Psoas muscle (tissue), 7 donors: ENCODE measurements at regions not wholly inside any gene's neighbourhood (a gene's known extent, or its start where the extent isn't known, plus 50 kb on each side); places are given as distances from the start of the nearest gene placed in this dataset.

Experiments used
- ATAC-seq, 4 donors: fragments of 200-7000 bp; cut with Tn5 transposase; one replicate each; pipeline ENCODE4 v1.9.1; 2020; ENCODE audit warnings: moderate library complexity in 3 of 4, mild to moderate bottlenecking in 2 of 4
- DNase-seq, 2 donors: peaks; one replicate each; pipeline ENCODE4 v3.0.0-alpha.2; 2020
- H3K27ac ChIP-seq: fragments of 200-600 bp; one replicate; pipeline ENCODE4 v1.8.0; 2022
- H3K27me3 ChIP-seq, 3 donors: fragments of 200-600 bp in 1 of 3; one replicate each; pipeline versions ENCODE4 v1.6.1 to v1.8.0; 2013 to 2022; ENCODE audit warnings: low read length in 2 of 3, mild to moderate bottlenecking in 2 of 3, moderate library complexity in 1 of 3; ENCODE audit not compliant: insufficient read depth in 3 of 3
- H3K36me3 ChIP-seq, 2 donors: fragments of 200-600 bp in 1 of 2; one replicate each; pipeline versions ENCODE4 v1.6.1 to v1.8.0; 2013 to 2022; ENCODE audit warnings: low read depth in 1 of 2, mild to moderate bottlenecking in 1 of 2, moderate library complexity in 1 of 2; ENCODE audit not compliant: insufficient read depth in 1 of 2
- H3K4me1 ChIP-seq: fragments of 200-600 bp; one replicate; pipeline ENCODE4 v1.8.0; 2022
- H3K4me3 ChIP-seq: fragments of 200-600 bp; one replicate; pipeline ENCODE4 v1.8.0; 2022; ENCODE audit warnings: mild to moderate bottlenecking
- H3K9me3 ChIP-seq: fragments of 200-600 bp; one replicate; pipeline ENCODE4 v1.8.0; 2022
- CTCF ChIP-seq: fragments of 200-600 bp; IDR thresholded peaks from one replicate; pipeline ENCODE4 v1.8.0; 2022; ENCODE audit warnings: antibody characterized with exemption
- WGBS, 3 donors: extraction: QIAGEN DNeasy Blood & Tissue Kit; methylation state at CpG; one replicate each; pipeline versions ENCODE4 v1.1.6 to v1.1.7; 2013; 5-methylcytosine and 5-hydroxymethylcytosine counted together
- intact Hi-C, 2 donors: fragments of 100-400 bp; cut with DNase I; formaldehyde crosslinking; loops; one replicate each; pipeline versions ENCODE4 v1.11.0 to v1.14.2; 2022
- donor health status: healthy with polysubstance abuse.
- donor health status: DM: no; HTN: no; CAD: no; lungs with moderate emphysema.
- donor health status: Bipolar disorder and iron deficiency.
- donor health status: healthy.
- donor health status: DM: yes; HTN: yes; CAD: no.
- donor health status: DM: no; HTN: no; CAD: no.
- donor health status: DM: yes; HTN: yes; CAD: no.

GRCh38 chr7:81648716-81649115 is 121.1 kb downstream of the HGF start:
- WGBS, 3 donors: 21 to 41% (median 31%) methylated on average over 1 of the region's 1 CpG
- Histone ChIP-seq H3K36me3 (no peaks in the 10 kb centered on the region), H3K9me3 (peaks cover 4% of the 10 kb centered on the region), H3K4me1 (no peaks in the 10 kb centered on the region), H3K27me3 (no peaks in the 10 kb centered on the region), H3K4me3 (no peak overlapping the region), H3K27ac (no peak overlapping the region)
- intact Hi-C loops: no loop called here
- ATAC-seq (no peak), DNase-seq (no peak)
- TF ChIP-seq CTCF: no peak

GRCh38 chr7:81645435-81645834 is 124.4 kb downstream of the HGF start:
- intact Hi-C loops: no loop called here
- Histone ChIP-seq H3K36me3 (no peaks in the 10 kb centered on the region), H3K27me3 (no peaks in the 10 kb centered on the region), H3K4me1 (no peaks in the 10 kb centered on the region), H3K9me3 (no peaks in the 10 kb centered on the region), H3K4me3 (no peak overlapping the region), H3K27ac (no peak overlapping the region)
- WGBS, 3 donors: 91 to 97% (median 91%) methylated on average over 5 of the region's 5 CpGs
- ATAC-seq (no peak), DNase-seq (no peak)
- TF ChIP-seq CTCF: no peak

- no peak for ATAC-seq
- H3K9me3 ChIP-seq: no peaks in the 10 kb centered on the region
- no peak for DNase-seq
- intact Hi-C loops: no loop called here
- H3K4me1 ChIP-seq: no peaks in the 10 kb centered on the region
- H3K4me3 ChIP-seq: no peak overlapping the region
- H3K27me3 ChIP-seq: no peaks in the 10 kb centered on the region
- TF ChIP-seq CTCF: no peak
- 87 to 94% (median 92%) methylated on average over 2 of the region's 2 CpGs for WGBS, 3 donors
- no peaks in the 10 kb centered on the region for H3K36me3 ChIP-seq
- no peak overlapping the region for H3K27ac ChIP-seq
These were observed 128.0 kb downstream of the HGF start for GRCh38 chr7:81641873-81642272.

GRCh38 chr7:81638198-81638597 is 131.6 kb downstream of the HGF start:
- 35 to 46% (median 41%) methylated on average over 5 of the region's 5 CpGs for WGBS, 3 donors
- intact Hi-C loops: no loop called here
- no peaks in the 10 kb centered on the region for H3K9me3 ChIP-seq
- no peaks in the 10 kb centered on the region for H3K4me1 ChIP-seq
- H3K4me3 ChIP-seq: no peak overlapping the region
- H3K36me3 ChIP-seq: no peaks in the 10 kb centered on the region
- DNase-seq (no peak), ATAC-seq (no peak)
- H3K27ac ChIP-seq: no peak overlapping the region
- no peak for TF ChIP-seq CTCF
- no peaks in the 10 kb centered on the region for H3K27me3 ChIP-seq

GRCh38 chr7:81637534-81637933 is 132.3 kb downstream of the HGF start:
- no peak for DNase-seq
- Histone ChIP-seq H3K27me3 (no peaks in the 10 kb centered on the region), H3K4me3 (no peak overlapping the region), H3K9me3 (no peaks in the 10 kb centered on the region), H3K36me3 (no peaks in the 10 kb centered on the region), H3K4me1 (no peaks in the 10 kb centered on the region), H3K27ac (no peak overlapping the region)
- WGBS, 3 donors: 88 to 93% (median 91%) methylated on average over 1 of the region's 1 CpG
- intact Hi-C loops: no loop called here
- ATAC-seq: no peak
- no peak for TF ChIP-seq CTCF
